ENCODE measurements at regions not wholly inside any gene's neighbourhood (a gene's known extent, or its start where the extent isn't known, plus 50 kb on each side); places are given as distances from the start of the nearest gene placed in this dataset.

- 97% methylated on average over 11 of the region's 11 CpGs; no CpG with 5 or more reads in 1 of the 2 donors for WGBS, 2 donors (ENCODE audit: low coverage in 1 of 2)
- DNase-seq = no peak
- H3K27ac ChIP-seq = no peak overlapping the region
- H3K4me3 ChIP-seq = no peak overlapping the region
- TF ChIP-seq EP300 (IDR thresholded peaks at IDR 0.05; ENCODE audit: low read depth) (no peak), POLR2A (IDR thresholded peaks at IDR 0.05) (no peak), POLR2AphosphoS5 (IDR thresholded peaks at IDR 0.05) (no peak), CTCF (IDR thresholded peaks at IDR 0.05) (no peak)
- peaks cover 17 to 32% (median 17%) of the 10 kb centered on the region in 4 donors for H3K4me1 ChIP-seq
- H3K36me3 ChIP-seq = no peaks in the 10 kb centered on the region
- in situ Hi-C loops (cut with MboI; ENCODE audit: low pct_ligation_motif_present in 1 of 4, low pct_unique_long_range_greater_than_20kb in 1 of 4, low sequenced_read_pairs in 3 of 4) = no loop called here
- no peaks in the 10 kb centered on the region for H3K9me3 ChIP-seq
- H3K27me3 ChIP-seq = no peaks in the 10 kb centered on the region
- intact Hi-C loops (cut with DNase I; ENCODE audit: low total_unique reads) = loop anchor here (10.0 kb wide), 1 partner anchor 228 kb away; no protein-coding TSS in a partner anchor
Observed at GRCh38 chr21:38982804-38983203, 177.1 kb downstream of the ETS2 start.

- TF ChIP-seq POLR2AphosphoS5 (IDR thresholded peaks at IDR 0.05) (no peak), EP300 (IDR thresholded peaks at IDR 0.05; ENCODE audit: low read depth) (no peak)
- Histone ChIP-seq H3K4me3 (no peak overlapping the region), H3K4me1 (peaks cover 10 to 25% (median 13%) of the 10 kb centered on the region in 4 donors), H3K27me3 (no peaks in the 10 kb centered on the region), H3K36me3 (no peaks in the 10 kb centered on the region), H3K27ac (no peak overlapping the region), H3K9me3 (no peaks in the 10 kb centered on the region)
- DNase-seq = no peak
- in situ Hi-C loops (cut with MboI; ENCODE audit: low pct_ligation_motif_present in 1 of 4, low pct_unique_long_range_greater_than_20kb in 1 of 4, low sequenced_read_pairs in 3 of 4) = no loop called here
- 90 to 93% methylated on average over 6 to 9 of the region's 9 CpGs for WGBS, 2 donors (ENCODE audit: low coverage in 1 of 2)
- intact Hi-C loops (cut with DNase I; ENCODE audit: low total_unique reads) = loop anchor here (10.0 kb wide), 1 partner anchor 227 kb away; no protein-coding TSS in a partner anchor
Observed at GRCh38 chr21:38982096-38982495, 176.4 kb downstream of the ETS2 start.

GRCh38 chr21:38980416-38981313 lies 174.9 kb downstream of the ETS2 start:
- no peak for DNase-seq
- no peaks in the 10 kb centered on the region for H3K9me3 ChIP-seq
- peaks cover 5 to 17% (median 10%) of the 10 kb centered on the region in 4 donors for H3K4me1 ChIP-seq
- H3K27me3 ChIP-seq = no peaks in the 10 kb centered on the region
- H3K36me3 ChIP-seq = no peaks in the 10 kb centered on the region
- in situ Hi-C loops (cut with MboI; ENCODE audit: low pct_ligation_motif_present in 1 of 4, low pct_unique_long_range_greater_than_20kb in 1 of 4, low sequenced_read_pairs in 3 of 4) (no loop called here), intact Hi-C loops (cut with DNase I; ENCODE audit: low total_unique reads) (loop anchor here (10.0 kb wide), 1 partner anchor 226 kb away; no protein-coding TSS in a partner anchor)
- no peak overlapping the region for H3K27ac ChIP-seq
- H3K4me3 ChIP-seq = no peak overlapping the region
- 40 to 90% methylated on average over 1 to 18 of the region's 18 CpGs for WGBS, 2 donors (ENCODE audit: low coverage in 1 of 2)
- TF ChIP-seq CTCF (IDR thresholded peaks at IDR 0.05) (no peak), POLR2AphosphoS5 (IDR thresholded peaks at IDR 0.05) (no peak), POLR2A (IDR thresholded peaks at IDR 0.05) (no peak), EP300 (IDR thresholded peaks at IDR 0.05; ENCODE audit: low read depth) (no peak)

GRCh38 chr21:38979271-38980121 lies 173.8 kb downstream of the ETS2 start:
- Histone ChIP-seq H3K27me3 (no peaks in the 10 kb centered on the region), H3K36me3 (no peaks in the 10 kb centered on the region), H3K4me3 (no peak overlapping the region), H3K27ac (no peak overlapping the region), H3K4me1 (peaks cover 0 to 5% (median under 1%) of the 10 kb centered on the region in 4 donors), H3K9me3 (no peaks in the 10 kb centered on the region)
- DNase-seq = no peak
- intact Hi-C loops (cut with DNase I; ENCODE audit: low total_unique reads) (loop anchor here (10.0 kb wide), 1 partner anchor 225 kb away; no protein-coding TSS in a partner anchor), in situ Hi-C loops (cut with MboI; ENCODE audit: low pct_ligation_motif_present in 1 of 4, low pct_unique_long_range_greater_than_20kb in 1 of 4, low sequenced_read_pairs in 3 of 4) (no loop called here)
- WGBS, 2 donors (ENCODE audit: low coverage in 1 of 2) = 62 to 67% methylated on average over 5 to 6 of the region's 6 CpGs
- no peak for TF ChIP-seq POLR2A (IDR thresholded peaks at IDR 0.05)
- no peak for TF ChIP-seq EP300 (IDR thresholded peaks at IDR 0.05; ENCODE audit: low read depth)
- no peak for TF ChIP-seq POLR2AphosphoS5 (IDR thresholded peaks at IDR 0.05)
- no peak for TF ChIP-seq CTCF (IDR thresholded peaks at IDR 0.05)
